ENCODE measurements at regions not wholly inside any gene's neighbourhood (a gene's known extent, or its start where the extent isn't known, plus 50 kb on each side); places are given as distances from the start of the nearest gene placed in this dataset.

DNA sequence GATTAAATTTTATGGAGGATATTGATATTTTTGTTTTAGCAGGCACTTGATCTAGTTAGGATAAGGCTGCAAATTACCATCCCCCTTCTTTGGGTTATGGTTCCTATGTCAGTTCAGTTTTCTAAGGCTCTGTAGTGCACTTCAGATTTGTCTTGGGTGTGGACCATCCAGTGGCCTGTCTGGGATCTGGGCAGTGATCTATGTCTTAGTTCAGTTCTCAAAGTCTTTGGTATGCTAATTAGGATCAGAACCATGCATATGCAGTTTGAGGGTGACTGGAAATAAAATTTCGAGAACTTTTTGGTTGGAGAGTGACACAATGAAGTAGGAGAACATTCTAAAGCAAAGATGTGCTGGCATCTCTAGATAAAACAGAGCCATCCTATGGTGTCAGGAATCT, 388.2 kb downstream of the MID1IP1 start:
- no peak for DNase-seq

- no peak for DNase-seq
Measured at GRCh38 chrX:39194673-39195072, 393.4 kb downstream of the MID1IP1 start.

- DNase-seq = peak in 1 of 2 experiments; percentile 25
Measured at GRCh38 chrX:39195156-39195555, 393.9 kb downstream of the MID1IP1 start.

DNA sequence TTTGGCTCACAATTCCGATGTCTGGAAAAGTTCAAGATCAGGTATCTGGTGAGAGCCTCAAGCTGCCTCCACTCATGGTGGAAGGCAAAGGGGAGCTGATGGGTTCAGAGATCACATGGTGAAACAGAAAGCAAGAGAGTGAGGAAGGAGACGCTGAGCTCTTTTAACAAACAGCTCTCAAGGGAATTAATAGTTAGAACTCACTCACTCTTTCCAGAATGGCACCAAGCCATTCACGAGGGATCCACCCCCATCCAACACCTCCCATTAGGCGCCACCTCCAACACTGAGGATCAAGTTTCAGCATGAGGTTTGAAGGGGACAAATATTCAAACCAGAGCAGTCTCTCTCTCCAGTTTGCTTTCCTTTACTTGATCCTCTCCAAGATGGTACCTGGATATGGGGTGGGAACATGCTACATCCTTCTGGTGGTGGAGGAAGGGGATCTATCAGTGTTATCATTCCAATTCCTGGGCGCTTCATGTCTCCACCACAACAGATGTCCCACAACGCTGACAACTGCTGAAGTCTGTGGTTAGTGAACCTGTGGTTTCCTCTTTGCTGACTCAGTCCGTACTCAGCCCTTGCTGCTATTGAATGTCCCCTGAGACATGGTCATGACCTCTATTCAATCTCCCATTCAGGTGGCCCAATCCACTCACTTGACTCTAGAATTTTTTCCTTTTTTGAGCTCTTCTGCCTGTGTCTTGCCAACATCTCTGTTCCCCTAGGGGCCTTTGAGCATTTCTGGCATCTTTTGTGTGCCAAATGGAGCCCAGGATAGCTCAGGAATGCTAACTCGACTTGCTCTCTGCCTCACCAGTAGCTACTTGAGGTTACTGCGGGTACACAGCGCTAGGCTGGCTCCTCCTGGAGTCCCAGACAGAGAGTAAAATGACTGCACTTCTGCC, 395.2 kb downstream of the MID1IP1 start:
- peak; percentile 59 to 67 for DNase-seq

- DNase-seq = no peak
Measured at GRCh38 chrX:39199429-39199828, 398.2 kb downstream of the MID1IP1 start.

GRCh38 chrX:39201305-39201990, 400.2 kb downstream of the MID1IP1 start:
- no peak for DNase-seq

DNA sequence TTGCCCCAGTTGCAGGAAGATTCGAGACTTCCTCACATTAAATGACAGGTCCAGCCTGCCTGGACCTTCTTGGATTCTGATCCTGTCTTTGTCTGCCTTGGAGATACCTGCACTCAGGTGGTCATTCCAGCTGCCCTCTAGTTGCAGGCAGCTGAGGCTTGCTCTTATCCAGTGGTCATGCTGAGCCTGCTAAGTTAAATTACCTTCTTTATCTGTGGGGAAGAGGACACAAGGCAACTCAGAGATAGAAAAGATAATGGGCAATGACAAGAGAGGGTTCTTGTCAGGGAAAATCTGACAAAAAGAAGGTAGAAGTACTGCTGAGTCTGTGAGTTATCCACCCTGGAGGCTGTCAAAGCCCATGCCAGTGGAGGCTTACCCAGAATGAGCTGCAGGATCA, 401.4 kb downstream of the MID1IP1 start:
- DNase-seq = no peak

GRCh38 chrX:39203427-39203826, 402.2 kb downstream of the MID1IP1 start:
- DNase-seq = no peak

- DNase-seq = no peak
Measured at GRCh38 chrX:39204353-39204752, 403.1 kb downstream of the MID1IP1 start.

DNA sequence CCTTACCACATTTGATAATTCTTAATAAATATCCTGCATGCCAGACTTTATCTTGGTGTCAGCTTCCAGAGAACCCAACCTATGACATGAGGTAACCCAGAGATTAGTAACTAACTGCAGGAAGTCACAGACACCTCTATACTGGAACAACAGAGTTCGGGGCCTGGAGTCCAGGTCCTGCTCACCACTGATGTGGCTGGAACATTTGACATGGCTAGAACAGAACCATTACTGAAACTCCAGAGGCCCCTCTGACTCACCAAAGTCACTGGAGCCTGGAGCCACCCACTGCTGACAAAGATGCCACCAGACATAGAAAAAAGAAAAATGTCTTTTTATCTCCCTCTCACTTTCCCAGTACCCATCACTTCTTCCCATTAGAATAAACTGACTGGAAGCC, 403.7 kb downstream of the MID1IP1 start:
- DNase-seq = peak; percentile 57 to 67

GRCh38 chrX:39205467-39205866, 404.2 kb downstream of the MID1IP1 start:
- peak; percentile 32 to 36 for DNase-seq

GRCh38 chrX:39206399-39207145, 405.3 kb downstream of the MID1IP1 start:
- no peak for DNase-seq

- no peak for DNase-seq
Measured at GRCh38 chrX:39211501-39211900, 410.2 kb downstream of the MID1IP1 start.

GRCh38 chrX:39212456-39212855, 411.2 kb downstream of the MID1IP1 start:
- DNase-seq = peak; percentile 50 to 54

GRCh38 chrX:39214387-39215126, 413.3 kb downstream of the MID1IP1 start:
- DNase-seq = no peak

DNA sequence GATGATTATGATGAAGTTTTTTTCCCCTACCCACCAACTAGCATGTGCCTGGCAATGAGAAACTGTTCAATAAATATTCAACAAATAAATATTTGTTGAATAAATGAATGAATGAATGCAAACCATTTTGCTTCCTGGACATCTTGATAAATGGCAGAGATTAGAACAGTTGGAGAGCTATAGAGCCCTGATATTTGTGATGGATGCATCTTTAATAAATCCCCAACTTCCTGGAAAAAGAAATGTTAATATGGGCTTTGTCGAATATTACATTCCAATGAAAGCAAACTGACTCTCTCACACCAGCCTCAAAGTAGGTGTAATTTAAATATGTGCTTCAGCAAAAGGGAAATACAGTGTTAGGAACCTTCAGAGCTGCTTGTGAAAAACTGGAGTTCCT, 419.7 kb downstream of the MID1IP1 start:
- DNase-seq = no peak

GRCh38 chrX:39222346-39223113, 421.3 kb downstream of the MID1IP1 start:
- no peak for DNase-seq

DNA sequence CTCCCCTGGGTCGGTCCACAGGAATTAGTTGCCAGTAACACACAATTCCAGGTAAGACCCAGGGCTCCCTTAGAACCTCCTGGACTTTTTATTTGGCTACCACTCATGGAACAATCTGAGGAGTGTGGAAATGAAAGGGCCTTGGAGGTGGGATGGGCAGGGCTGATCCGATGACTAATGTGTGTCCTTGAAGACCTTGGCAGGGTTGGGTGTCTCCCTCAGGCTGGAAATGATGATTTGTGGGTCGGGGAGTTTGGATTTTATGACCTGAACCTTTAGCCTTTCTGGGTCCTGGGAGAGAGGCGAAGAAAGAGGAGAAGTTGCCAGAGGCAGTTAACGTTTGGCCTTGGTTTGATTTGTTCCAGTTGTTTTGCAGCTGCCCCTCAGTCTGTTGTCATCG, 425.0 kb downstream of the MID1IP1 start:
- no peak for DNase-seq

- no peak for DNase-seq
Measured at GRCh38 chrX:39227371-39227770, 426.1 kb downstream of the MID1IP1 start.

DNA sequence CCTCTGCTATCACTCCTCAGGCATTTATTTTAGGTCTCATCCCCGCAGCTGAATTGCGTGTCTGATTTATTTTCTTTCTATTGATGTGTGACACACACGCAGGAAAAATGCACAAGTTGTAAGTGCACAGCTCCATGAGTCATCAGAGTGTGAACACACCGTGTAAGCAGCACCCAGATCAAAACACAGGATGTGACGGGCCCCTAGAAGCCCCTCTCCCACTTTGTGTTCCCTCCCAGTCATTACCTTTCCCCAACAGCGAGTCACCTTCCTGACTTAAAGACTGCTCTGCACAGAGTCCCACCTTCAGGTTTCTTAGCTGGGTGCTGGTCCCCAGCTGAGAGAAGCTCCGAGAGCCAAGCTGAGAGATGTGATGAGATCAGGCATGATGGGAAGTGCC, 436.7 kb downstream of the MID1IP1 start:
- peak in 1 of 2 experiments; percentile 21 for DNase-seq

GRCh38 chrX:39242187-39242586, 440.9 kb downstream of the MID1IP1 start:
- no peak for DNase-seq

GRCh38 chrX:39244147-39244546, 442.9 kb downstream of the MID1IP1 start:
- no peak for DNase-seq

All from activated T-cell treated with anti-CD3 and anti-CD28 coated beads, Interleukin-2, amount 50 U/mL, for 48 hours (primary cell).